Body of pancreas (tissue), 4 donors: ENCODE measurements at regions not wholly inside any gene's neighbourhood (a gene's known extent, or its start where the extent isn't known, plus 50 kb on each side); places are given as distances from the start of the nearest gene placed in this dataset.

Experiments
- POLR2A ChIP-seq, 3 donors: fragments of 450-650 bp; IDR thresholded peaks; one replicate each; pipeline ENCODE4 v1.6.1; 2016; ENCODE audit warnings: antibody characterized with exemption in 3 of 3, mild to moderate bottlenecking in 2 of 3
- TF ChIP-seq, protein P1 (sequence below), 7 experiments: fragments of 450-650 bp in 4 of 7; fragments of 200-600 bp in 3 of 7; sonication (generic) in 3 of 7; IDR thresholded peaks; one replicate each; pipeline ENCODE4 v1.5.1; 2016 to 2019; ENCODE audit warnings: antibody characterized with exemption in 7 of 7

DNA sequence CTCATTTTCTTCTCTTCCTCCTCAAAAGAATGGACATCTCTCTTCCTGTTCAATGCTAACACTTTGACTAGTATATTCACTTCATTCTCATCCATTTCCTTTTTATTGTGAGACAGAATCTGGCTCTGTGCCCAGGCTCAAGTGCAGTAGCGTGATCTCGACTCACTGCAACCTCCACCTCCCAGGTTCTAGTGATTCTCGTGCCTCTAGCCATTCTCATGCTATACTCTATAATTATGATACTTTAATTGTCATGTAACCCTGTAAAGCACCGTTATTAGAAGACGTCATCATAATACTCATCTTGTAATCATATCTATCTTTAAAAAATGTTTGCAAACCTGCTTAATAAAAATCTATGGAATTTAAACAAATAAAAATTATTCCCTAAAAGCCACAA lies 107.0 kb downstream of the SHOX2 start:
- TF ChIP-seq, protein P1, sequence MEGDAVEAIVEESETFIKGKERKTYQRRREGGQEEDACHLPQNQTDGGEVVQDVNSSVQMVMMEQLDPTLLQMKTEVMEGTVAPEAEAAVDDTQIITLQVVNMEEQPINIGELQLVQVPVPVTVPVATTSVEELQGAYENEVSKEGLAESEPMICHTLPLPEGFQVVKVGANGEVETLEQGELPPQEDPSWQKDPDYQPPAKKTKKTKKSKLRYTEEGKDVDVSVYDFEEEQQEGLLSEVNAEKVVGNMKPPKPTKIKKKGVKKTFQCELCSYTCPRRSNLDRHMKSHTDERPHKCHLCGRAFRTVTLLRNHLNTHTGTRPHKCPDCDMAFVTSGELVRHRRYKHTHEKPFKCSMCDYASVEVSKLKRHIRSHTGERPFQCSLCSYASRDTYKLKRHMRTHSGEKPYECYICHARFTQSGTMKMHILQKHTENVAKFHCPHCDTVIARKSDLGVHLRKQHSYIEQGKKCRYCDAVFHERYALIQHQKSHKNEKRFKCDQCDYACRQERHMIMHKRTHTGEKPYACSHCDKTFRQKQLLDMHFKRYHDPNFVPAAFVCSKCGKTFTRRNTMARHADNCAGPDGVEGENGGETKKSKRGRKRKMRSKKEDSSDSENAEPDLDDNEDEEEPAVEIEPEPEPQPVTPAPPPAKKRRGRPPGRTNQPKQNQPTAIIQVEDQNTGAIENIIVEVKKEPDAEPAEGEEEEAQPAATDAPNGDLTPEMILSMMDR (IDR thresholded peaks at IDR 0.05), result no peak
- no peak for TF ChIP-seq POLR2A (IDR thresholded peaks at IDR 0.05)
